ENCODE measurements at regions not wholly inside any gene's neighbourhood (a gene's known extent, or its start where the extent isn't known, plus 50 kb on each side); places are given as distances from the start of the nearest gene placed in this dataset.
"Not testable (repeated sequence)": the region's sequence is repeated elsewhere in the genome, so short reads cannot be mapped to it uniquely, and the experiment has no call there.

DNA sequence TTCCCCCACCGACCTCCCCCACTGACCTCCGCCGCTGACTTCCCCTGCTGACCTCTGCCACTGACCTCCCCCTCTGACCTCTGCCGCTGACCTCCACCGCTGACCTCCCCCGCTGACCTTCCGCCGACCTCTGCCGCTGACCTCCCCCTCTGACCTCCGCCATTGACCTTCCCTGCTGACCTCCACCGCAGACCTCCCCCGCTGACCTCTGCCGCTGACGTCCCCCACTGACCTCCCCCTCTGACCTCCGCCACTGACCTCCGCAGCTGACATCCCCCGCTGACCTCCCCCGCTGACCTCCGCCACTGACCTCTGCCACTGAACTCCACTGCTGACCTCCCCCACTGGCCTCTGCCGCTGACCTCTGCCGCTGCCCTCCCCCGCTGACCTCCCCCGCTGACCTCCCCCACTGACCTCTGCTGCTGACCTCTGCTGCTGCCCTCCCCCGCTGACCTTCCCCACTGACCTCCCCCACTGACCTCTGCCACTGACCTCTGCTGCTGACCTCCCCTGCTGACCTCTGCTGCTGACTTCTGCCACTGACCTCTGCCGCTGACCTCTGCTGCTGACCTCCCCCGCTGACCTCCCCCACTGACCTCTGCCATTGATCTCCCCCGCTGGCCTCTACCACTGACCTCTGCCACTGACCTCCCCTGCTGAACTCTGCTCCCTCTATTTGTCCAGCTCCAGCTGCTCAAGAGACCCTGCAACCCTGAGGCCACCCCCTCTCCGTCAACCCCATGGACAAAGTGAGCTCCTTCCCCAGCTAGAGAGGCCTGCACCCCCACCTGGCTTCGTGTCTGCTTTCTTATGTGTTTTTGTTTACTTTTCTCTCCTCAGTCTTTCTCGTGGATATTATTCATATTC lies 91.4 kb upstream of the AFDN start:
- DNase-seq = no peak
- no peak for ATAC-seq

DNA sequence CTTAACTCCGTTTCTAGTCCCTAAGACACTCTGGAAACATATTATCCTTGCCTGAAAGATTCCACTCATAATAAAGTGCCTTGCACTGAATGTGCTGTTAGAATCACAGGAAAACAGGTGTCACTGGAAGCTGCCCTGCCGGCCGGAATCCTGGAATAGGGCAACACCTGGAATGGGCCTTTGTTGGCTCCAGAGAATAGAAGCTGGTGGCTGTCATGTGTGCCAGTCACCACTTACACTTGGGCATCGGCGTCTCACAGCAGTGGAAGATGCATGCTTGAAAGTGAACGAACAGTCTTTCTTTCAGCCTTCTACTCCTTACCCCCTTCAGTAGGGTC lies 90.8 kb upstream of the AFDN start:
- ATAC-seq = no peak
- no peak for DNase-seq

DNA sequence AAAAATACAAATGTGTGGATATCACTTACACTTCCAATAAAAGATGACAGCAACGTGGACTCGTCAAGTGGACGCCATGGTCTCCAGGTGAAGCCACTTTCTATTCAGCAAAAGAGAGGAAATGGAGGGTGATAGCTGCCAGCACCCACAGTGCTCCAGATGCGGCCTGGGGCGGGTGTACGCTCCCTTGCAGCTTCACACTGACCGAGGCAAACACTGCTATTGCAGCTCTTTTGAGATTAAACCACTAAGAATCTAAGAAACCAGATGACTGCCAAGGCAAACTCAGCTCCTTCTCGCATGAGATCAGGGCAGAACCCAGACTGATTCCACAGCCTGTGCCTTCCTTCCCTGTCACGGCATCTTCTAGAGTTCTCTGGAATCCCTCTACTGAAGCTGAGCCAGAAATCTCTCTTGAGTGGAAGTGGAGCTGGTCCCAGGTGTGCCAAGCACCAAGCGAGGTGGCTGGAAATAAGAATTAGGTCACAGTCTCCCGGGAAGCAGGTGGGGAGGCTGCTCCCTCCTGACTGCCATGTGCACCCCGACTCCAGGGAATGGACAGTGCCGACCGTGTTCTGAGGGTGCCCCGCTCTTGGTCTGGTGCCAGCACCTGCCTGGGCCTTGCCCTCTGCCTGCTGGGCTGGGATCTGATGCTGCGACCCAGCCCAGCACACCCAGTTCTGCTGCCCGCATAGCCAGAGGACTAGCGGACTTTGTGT lies 90.1 kb upstream of the AFDN start:
- ATAC-seq (no peak), DNase-seq (no peak)

DNA sequence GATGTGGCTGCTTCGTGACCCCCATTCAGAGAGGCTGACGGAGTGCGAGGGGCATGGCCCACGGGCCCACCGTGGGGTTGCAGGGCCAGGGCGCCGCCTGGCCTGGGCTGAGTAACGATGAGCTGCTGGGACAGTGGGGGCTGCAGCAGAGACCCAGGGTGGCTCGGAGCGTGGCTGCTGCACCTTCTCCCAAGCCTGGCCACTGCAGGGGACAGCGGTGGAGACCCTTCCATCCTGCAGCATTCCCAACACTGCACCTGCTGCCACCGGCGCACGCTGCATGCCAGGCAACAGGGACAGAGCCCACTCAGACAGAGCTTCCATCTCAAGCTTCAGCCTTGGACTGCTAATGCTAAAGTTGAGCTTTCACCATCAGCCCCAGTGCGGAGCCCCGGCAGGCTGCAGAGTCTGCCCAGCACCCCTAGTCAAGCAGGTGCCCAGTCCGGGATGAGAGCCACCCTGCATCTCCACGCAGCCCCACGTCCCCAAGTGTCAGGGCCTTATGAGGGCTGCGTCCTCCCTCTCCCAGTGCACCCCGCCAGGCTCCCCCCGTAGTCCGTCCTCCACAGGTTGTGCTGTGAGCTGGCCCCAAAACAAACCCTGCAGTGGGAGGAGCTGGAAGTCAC lies 89.4 kb upstream of the AFDN start:
- ATAC-seq (no peak), DNase-seq (no peak)

DNA sequence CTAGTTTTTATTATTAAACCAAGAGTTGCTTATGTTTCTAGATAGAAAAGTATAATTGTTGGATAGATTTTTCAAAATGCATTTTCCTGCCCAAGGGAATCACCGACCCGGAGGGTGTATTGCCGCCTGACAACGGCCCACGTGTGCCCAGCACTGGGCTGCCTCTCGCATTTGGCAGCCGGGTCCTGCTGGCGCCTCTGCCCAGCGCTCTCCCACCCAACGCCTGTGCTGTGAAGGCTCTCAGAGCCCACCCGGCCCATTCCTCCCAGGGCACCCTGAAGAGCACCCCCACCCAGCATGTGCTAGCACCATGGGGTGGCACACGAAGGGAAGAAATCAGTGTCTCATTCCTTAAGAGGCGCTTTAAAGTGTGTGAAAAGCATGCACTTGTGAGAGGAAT lies 88.3 kb upstream of the AFDN start:
- DNase-seq (no peak), ATAC-seq (no peak)

DNA sequence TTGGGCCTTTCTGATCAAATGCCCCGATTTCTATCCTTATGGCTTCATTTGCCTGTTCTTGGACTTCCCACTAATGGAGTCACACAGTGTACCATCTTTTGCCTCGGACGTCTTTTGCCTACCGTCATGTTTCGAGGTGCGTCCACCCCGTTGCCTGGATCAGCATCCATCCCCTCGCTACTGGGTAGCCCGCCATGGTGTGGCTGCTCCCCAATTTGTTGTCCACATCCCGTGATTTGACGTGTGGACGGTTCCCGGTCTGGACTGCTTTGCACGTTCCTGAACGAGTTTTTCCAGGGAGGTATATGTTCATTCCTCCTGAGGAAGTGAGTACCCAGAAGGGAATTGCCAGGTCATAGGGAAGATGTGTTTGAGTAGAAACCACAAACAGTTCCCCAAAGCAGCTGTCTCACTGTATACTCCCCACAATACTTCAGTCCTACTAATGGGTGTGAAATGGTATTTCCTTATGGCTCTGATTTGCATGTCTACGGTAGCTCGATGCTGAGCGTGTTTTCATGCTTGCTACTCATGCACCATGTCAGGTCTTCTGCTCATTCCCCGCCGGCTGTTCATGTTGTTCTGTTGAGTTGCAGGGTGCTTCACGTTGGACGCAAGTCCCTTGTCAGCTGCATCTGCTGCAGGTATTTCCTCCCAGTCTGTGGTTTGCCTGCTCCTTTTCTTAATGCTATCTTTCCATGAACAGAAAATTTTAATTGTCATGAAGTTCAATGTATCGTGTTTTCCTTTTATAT lies 86.8 kb upstream of the AFDN start:
- ATAC-seq = no peak
- no peak for DNase-seq

DNA sequence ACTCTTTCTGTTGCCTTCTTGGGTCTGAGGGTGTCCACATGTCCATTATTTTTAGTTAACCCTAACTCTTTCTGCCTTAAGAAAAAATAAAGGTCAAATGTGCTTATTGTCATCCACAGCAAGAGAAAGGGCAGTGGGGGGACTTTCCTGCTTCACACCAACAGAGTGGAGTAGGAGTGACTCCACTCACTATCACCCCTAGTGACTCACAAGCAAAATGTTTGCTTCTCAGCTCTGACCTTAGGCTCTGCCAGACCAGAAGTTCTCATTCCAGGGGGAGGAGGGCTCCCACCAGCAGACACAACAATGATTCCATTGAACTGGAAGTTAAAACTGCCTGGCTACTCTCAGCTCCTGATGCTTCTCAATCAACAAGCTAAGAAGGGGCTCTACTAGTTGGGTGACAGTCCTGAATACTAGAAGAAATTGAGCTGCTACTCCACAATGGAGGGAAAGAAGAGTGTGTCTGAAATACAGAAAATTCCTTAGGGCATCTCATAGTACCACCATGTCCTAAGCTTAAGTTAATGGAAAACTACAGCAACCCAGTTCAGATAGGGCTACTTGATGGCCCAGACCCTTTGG lies 83.9 kb upstream of the AFDN start:
- ATAC-seq = peak; percentile 61
- DNase-seq = no peak

DNA sequence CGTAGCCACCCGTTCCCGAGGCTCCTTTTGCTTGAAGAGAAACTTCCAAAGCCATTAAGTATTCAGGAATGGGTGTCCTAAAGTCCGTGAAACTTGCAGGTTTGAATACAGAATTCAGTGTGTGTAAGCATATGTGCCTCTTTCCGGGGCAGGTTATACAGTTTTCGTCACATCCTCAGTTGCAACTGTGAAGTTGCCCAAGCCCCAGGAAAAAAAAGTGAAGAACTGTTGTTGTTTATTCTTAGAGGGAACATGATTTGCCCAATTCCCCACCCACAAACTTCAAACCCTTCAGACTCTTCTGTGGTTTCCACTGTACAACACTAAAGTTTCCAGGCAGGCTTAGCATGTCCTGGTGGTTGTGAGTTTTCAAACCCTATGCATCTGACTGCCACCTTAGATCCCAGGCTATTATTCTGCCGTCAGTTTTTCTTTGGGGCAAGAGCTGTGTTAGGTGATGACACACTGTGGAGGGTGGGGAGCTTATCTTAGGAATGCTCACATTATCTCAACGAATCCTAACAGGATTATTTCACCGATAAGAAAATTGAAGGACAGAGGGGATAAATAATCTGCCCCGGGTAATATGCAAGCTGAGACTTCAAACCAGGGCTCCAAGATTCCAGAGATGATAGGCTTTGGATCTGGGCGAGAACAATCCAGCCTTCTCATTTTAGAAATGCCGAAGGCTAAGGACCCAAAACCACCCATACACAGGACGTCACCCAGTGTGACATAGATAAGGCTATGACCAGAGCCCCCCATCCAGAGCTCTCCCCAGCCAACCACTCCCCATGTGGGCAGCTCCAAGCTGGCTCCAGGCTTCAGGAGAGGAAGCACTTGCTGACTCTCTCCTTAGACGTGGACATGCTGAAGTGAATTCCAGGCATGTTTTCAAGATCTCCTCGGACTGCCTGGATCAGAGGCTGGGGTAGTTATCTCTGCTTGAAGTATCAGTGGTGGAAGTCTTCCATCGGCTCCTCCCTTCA lies 81.7 kb upstream of the AFDN start:
- DNase-seq (no peak), ATAC-seq (no peak)

DNA sequence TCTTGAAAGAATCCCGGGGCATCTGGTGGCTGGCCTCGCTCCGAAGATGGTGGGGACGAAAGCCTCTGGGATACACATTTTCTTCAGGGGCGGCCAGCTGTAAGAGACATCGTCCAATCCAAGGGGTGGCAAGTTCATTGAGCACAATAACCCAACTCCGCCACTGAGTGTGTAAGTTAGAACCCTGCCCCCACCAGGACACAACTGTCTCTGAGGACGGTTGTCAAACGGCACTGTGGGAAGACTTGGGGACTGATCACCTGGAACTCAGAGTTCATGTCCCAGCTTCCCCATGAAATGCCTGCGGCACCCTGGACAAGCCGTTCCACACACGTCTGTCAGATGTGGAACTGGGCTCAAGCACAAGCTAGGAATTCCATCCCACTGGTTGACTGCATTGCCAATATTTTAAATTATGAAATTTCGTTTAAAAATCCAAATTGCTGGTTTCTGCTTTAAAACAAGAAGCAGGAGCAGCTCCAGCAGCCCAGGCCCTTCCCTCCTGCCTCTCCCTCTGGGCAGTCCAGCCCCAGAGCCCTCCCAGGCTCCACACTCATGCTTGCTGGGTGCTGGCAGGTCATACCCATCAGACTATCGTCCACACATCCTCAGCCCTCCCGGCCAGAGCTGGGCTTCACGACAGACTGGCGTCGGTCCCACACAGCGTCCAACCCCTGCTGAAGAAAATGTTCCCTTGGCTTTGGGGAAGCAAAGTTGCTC lies 80.9 kb upstream of the AFDN start:
- ATAC-seq (no peak), DNase-seq (no peak)

DNA sequence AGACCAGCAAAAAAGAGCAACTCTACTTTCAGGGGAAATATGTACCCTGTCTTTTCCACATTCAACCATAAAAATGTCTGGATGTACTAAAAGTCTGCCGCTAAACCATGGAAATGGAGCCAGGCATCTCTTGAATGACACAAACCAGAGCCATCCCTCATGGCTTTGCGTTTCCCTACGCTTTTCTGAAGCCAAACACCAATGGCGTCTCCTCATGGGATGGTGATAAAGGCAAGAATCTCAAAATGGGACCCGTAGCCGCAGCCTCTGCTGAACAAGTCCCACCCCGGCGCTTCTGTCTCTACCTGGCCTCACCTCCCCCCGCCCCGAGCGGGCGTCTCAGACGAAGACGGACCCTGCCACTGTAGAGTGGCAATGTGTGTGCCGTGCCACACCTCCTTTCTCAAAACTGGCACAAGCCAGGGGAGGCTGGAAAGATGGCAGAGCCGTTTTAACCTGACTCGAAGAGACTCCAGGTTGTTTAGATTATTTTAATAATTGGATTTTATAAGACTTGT lies 80.3 kb upstream of the AFDN start:
- DNase-seq (no peak), ATAC-seq (no peak)

DNA sequence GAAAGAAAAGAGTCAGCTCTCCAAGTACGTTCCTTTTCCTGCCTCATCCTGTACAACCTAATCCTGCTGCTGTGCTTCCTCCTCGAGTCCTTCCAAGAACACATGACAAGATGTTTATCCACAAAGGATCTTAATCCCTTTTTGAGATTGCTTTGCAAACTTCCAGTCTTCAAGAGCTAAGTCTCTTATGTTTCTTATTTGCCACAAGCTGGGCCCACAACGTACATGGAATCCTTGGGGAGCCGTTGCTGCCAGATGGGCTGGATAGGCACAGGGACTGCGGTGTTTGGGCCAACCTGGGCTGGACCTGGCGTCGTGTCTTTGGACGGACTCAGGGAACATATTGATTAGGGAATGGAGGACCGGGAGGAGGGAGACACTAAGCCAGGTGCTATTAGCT lies 79.7 kb upstream of the AFDN start:
- DNase-seq (no peak), ATAC-seq (no peak)

DNA sequence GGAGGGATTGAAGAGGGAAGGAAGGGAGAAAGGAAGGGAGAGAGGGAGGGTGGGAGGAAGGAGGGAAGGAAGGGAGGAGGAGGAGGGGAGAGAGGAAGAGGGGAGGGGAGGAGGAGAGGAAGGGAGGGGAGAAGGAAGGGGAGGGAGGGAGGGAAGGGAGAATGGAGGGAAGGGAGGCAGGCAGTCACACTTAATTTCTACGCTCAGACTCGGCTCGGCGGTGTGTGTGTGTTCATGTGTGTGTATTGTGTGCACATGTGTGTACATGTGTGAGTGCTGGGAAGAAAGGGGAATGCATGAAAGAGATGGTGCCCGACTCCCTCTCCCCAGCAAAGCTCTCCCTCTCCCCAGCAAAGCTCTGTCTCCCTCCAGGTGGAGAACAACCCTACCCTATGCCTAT lies 79.1 kb upstream of the AFDN start:
- DNase-seq (no peak), ATAC-seq (no peak)

DNA sequence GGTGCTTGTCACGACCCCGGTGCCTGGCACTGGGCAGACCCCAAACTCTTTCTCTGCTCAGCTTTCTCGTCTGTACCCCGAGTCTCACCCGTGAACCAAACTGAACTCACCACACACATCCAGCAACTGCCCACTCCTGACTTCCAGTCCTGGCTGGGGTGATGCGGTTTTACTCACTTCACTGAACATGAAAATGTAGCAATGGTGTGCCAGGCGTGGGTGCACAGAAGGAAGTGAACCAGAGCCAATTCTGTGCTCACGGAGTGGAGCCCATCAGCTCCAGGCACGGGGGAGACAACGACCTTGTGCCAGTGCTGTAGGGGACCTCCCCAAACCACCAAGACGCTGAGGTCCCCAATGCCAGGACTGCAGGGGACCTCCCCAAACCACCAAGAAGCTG lies 78.7 kb upstream of the AFDN start:
- DNase-seq = no peak
- no peak for ATAC-seq

DNA sequence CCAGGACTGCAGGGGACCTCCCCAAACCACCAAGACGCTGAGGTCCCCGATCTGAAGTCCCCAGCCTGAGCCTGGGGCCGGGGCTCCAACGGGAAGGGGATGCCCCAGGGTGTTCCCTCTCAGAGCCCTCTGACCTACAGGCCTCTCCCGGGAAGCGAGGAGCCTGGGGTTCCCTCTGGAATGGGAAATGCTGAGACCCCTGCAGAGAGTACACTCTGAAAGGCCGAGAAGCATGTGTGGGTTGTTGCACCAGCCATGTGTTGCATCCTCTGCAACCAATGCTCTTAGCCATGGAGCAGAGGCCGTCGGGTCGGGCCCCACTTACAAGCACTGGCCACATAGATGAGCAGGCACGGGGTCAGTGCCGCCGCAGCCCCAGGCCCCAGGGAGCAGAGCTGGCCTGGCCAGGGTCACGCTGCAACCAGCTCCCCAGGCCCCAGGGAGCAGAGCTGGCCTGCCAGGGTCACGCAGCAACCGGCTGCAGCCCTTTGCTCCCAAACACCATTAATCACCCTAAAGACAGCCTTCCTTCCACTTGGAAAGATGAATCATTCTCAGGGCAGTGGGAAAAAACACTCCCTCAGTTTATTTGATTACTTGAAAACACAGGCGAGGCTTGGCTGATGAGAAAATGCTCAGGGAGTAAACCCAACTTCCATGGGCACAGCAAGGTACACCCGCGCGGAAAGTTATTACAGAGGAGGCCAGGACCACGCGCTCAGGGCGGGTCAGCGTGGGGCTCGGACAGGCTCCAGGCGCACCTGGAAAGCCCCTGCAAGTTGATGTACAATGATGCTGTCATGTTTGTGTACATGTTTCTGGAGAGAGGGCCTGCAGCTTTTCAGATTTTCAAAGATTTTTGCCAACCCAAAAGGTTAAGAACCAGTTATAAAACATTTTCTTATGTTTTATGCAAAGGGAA lies 78.0 kb upstream of the AFDN start:
- ATAC-seq = no peak
- DNase-seq = no peak

DNA sequence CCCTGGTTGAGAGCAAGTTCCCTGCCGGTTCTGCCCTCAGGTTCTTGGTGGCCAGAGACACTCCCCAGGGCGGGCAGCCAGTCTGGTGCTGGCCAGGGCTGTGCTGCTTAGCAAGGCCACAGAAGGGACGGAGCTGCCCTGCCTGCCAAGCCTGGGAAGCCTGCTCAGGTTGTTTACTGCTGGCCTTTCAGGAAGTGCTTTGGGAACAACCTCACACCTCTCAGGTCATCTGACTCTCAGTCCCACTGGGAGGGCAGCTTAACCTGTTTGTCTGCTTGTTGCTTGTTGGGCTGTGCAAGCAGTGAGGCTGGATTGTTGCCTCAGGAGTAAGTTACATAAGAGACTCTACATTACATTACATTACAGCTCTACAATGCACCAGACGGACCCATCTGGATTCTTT lies 75.8 kb upstream of the AFDN start:
- no peak for DNase-seq
- no peak for ATAC-seq

DNA sequence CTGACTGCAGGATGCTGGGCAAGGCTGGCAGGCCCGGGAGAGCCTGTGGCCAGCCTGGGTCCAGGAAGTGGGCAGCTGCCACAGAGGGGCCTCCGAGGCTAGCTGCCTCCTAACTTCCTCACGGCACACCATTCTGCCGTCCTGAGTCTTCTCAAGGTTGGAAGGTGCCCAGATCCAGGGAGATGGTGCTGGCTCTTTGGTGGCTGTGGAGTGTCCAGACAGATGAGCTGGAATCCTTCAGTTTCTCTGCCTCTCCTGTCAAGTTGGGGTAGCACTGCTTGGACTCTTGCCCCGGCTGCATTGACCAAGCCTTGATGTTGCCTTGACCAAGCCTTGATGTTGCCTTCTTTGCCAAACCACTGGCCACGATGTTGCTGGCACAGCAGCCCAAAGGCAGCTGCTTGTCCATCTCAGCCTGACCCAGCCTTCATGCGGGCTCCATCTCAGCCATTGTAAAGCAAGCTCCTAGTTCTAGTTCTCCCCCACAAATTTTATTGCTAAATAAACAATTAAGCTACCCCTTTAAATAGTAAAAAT lies 75.1 kb upstream of the AFDN start:
- ATAC-seq = no peak
- no peak for DNase-seq

DNA sequence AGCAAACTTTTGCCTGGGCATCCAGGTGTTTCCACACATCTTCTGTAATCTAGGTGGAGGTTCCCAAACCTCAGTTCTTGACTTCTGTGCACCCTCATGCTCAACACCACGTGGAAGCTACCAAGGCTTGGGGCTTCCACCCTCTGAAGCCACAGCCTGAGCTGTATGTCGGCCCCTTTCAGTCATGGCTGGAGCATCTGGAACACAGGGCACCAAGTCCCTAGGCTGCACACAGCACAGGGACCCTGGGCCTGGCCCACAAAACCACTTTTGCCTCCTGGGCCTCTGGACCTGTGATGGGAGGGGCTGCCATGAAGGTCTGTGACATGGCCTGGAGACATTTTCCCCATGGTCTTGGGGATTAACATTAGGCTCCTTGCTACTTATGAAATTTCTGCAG lies 73.4 kb upstream of the AFDN start:
- not testable (repeated sequence) for DNase-seq, ATAC-seq

DNA sequence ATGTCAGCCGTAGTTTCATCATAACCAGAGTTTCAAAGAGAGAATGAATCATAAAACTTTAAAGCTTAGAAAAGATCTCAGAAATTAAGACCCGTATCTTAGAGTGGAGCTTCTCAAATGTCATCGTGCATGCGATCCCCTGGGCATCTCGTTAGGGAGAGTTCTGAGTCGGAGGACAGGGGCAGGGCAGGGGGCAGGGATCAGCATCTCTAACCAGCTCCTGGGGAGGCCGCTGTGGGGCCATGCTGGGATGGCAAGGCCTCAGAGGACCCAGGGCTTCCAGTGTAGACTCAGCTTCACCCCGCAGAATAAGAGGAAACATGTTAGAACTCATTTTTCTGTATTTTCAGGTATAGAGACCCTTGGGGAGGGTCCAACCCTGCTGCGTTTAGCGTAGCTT lies 72.0 kb upstream of the AFDN start:
- no peak for ATAC-seq
- no peak for DNase-seq

DNA sequence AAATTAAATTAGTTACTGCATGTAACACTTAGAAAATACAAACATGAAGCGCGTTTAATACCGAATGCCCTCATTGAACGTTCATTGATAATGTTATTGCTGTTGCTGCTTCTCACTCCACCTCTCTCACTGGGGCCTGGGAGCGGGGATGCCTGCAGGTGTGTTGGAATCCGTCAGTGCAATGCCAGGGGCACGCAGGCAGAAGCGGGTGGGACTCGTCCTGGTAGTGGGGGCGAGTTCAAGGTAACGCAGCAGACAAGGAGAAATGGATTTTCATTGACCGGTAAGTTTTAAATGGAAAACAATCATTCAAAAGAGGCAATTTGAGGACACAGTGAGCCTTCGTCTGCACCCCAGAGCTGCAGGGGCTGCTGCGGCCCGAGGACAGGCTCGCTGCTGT lies 71.2 kb upstream of the AFDN start:
- no peak for DNase-seq
- ATAC-seq = no peak

All from stimulated activated naive CD8-positive, alpha-beta T cell treated with anti-CD3 and anti-CD28 coated beads, Interleukin-15, Interleukin-2, amounts not matched to agents 100 U/mL and 50 U/mL, for 24 hours (primary cell).